Sigmoid colon (tissue), 6 donors: ENCODE measurements at regions not wholly inside any gene's neighbourhood (a gene's known extent, or its start where the extent isn't known, plus 50 kb on each side); places are given as distances from the start of the nearest gene placed in this dataset.

Experiments
- DNase-seq: peaks from one replicate; pipeline ENCODE4 v3.0.0-alpha.2; 2019
- H3K27ac ChIP-seq, 4 donors: fragments of 200-600 bp; sonication (generic); one replicate each; pipeline ENCODE4 v1.5.1; 2016 to 2019; ENCODE audit warnings: mild to moderate bottlenecking in 1 of 4
- H3K27me3 ChIP-seq, 3 donors: fragments of 200-600 bp; sonication (generic); one replicate each; pipeline ENCODE4 v1.5.1; 2019; ENCODE audit warnings: mild to moderate bottlenecking in 1 of 3
- H3K36me3 ChIP-seq, 4 donors: fragments of 200-600 bp; sonication (generic); one replicate each; pipeline ENCODE4 v1.5.1; 2016 to 2019
- H3K4me1 ChIP-seq, 4 donors: fragments of 200-600 bp; sonication (generic); one replicate each; pipeline ENCODE4 v1.5.1; 2017 to 2019
- H3K4me3 ChIP-seq, 4 donors: fragments of 200-600 bp; sonication (generic); one replicate each; pipeline ENCODE4 v1.5.1; 2017 to 2019; ENCODE audit warnings: mild to moderate bottlenecking in 2 of 4, moderate library complexity in 1 of 4
- H3K9me3 ChIP-seq, 4 donors: fragments of 200-600 bp in 3 of 4; sonication (generic) in 3 of 4; one replicate each; pipeline versions ENCODE4 v1.5.1 to v1.6.1; 2013 to 2019
- CTCF ChIP-seq, 4 experiments: fragments of 450-650 bp in 3 of 4; fragments of 200-600 bp in 1 of 4; IDR thresholded peaks; one replicate each; pipeline ENCODE4 v1.5.1; 2016 to 2019; ENCODE audit warnings: antibody characterized with exemption in 4 of 4, mild to moderate bottlenecking in 3 of 4, moderate library complexity in 2 of 4
- EP300 ChIP-seq, 4 donors: sonication (generic); formaldehyde crosslinking; IDR thresholded peaks; one replicate each; pipeline ENCODE4 v1.6.1; 2017; ENCODE audit warnings: antibody characterized with exemption in 4 of 4
- POLR2A ChIP-seq, 2 donors: fragments of 450-650 bp; IDR thresholded peaks; one replicate each; pipeline ENCODE4 v1.6.1; 2016; ENCODE audit warnings: antibody characterized with exemption in 2 of 2, mild to moderate bottlenecking in 2 of 2, moderate library complexity in 2 of 2
- POLR2AphosphoS5 ChIP-seq, 4 donors: sonication (generic); formaldehyde crosslinking; IDR thresholded peaks; one replicate each; pipeline ENCODE4 v1.6.1; 2017; ENCODE audit warnings: antibody characterized with exemption in 4 of 4
- WGBS, 2 donors: extraction: QIAGEN DNeasy Blood & Tissue Kit; methylation state at CpG; one replicate each; pipeline ENCODE4 v1.1.7; 2013; 5-methylcytosine and 5-hydroxymethylcytosine counted together
- intact Hi-C: fragments of 100-400 bp; cut with DNase I; formaldehyde crosslinking; loops from one replicate; pipeline ENCODE4 v1.15.1; 2023
- donor health status: healthy with polysubstance abuse.
- donor health status: healthy.

DNA sequence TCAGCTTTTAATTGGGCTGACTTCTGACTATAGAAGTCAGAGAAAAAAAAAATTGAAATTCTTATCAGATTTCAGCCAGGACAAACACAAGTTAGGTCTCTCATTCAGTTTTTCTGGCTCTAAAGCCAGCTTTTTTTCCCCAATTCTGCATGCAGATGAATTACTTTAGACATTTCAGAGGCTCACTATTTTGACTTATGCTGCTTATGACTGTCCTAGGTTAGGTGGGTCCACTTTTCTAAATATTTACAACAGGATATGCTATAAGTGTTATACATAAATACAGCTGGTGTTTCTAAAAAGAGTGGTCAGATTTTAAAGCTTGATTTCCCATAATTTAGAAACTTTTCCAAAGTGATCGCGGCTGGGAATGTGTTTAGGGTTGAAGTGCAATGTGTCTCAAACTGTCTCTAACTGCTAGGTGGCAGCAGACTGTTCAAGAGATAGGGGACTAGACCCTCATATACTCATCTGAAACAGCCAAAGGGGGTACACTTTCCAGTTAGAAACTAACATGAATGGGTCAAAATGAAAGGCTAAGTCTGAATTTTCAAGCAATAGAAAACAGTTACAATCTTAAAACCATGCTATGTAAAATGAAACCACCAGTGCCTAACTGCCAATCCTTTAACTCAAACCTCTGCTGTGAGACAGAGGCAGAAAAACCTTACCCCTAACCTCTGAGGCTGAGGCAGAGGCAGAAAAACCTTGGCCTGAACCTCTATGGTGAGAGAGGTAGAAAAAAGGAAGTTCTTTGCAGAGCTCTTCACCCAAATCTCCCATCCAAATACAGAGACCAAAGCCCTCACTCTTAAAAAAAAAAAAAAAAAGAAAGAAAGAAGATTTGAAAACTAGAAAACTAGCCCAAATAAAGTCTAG, 596.0 kb downstream of the NTRK3 start:
- Histone ChIP-seq H3K4me3 (no peak overlapping the region), H3K4me1 (no peaks in the 10 kb centered on the region), H3K9me3 (no peaks in the 10 kb centered on the region), H3K27ac (no peak overlapping the region), H3K27me3 (no peaks in the 10 kb centered on the region), H3K36me3 (no peaks in the 10 kb centered on the region)
- 64 to 84% methylated on average over 2 of the region's 2 CpGs for WGBS, 2 donors
- no peak for DNase-seq
- intact Hi-C loops = no loop called here
- TF ChIP-seq POLR2A (IDR thresholded peaks at IDR 0.05) (no peak), POLR2AphosphoS5 (IDR thresholded peaks at IDR 0.05) (no peak), EP300 (IDR thresholded peaks at IDR 0.05) (no peak), CTCF (IDR thresholded peaks at IDR 0.05) (no peak)

DNA sequence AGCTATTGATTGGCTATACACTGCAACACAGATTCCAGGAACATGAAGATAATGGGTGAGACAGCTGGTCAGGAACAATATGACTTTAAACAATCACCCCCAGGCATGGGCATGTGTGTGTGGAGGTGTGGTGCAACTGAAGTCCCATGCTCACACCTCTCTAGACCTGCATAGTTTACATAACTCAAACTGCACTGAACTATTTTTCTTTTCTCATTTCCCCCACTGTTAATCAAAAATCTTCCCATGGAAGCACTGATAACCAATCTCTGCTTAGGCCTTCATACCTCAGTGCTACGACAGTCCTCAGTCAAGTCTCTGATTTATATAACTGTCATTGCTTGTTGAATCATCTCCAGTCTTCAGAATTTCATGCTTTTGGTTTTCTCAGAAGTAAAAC, 600.2 kb downstream of the NTRK3 start:
- 46 to 78% methylated on average over 1 of the region's 1 CpG for WGBS, 2 donors
- H3K4me3 ChIP-seq = no peak overlapping the region
- H3K27ac ChIP-seq = no peak overlapping the region
- no peaks in the 10 kb centered on the region for H3K4me1 ChIP-seq
- no peak for TF ChIP-seq EP300 (IDR thresholded peaks at IDR 0.05)
- no peak for TF ChIP-seq CTCF (IDR thresholded peaks at IDR 0.05)
- TF ChIP-seq POLR2A (IDR thresholded peaks at IDR 0.05) = no peak
- no peak for TF ChIP-seq POLR2AphosphoS5 (IDR thresholded peaks at IDR 0.05)
- DNase-seq = no peak
- H3K9me3 ChIP-seq = no peaks in the 10 kb centered on the region
- intact Hi-C loops = no loop called here
- no peaks in the 10 kb centered on the region for H3K36me3 ChIP-seq
- H3K27me3 ChIP-seq = no peaks in the 10 kb centered on the region

DNA sequence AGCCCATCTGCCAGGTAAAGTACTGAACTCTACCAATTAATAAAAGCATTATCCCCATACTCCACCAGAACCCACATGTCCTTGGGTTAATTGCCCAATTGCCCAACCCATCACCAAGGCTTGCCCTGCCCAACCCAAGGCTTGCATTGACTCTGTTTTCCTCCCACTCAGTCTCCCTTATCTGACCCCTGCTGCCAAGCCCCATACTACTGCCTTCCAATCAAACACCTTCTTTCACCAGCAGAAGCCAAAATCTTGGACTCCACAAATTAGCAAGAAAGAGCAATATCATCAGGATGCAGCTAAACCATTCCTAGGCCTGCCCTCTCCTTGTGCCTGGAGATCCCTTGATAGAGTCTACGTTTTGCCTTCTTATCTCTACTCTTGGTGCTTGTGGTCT, 602.9 kb downstream of the NTRK3 start:
- H3K4me1 ChIP-seq = peaks cover 0 to 4% (median 0%) of the 10 kb centered on the region in 4 donors
- no peaks in the 10 kb centered on the region for H3K27me3 ChIP-seq
- H3K36me3 ChIP-seq = no peaks in the 10 kb centered on the region
- no peak for DNase-seq
- no peak overlapping the region for H3K27ac ChIP-seq
- H3K4me3 ChIP-seq = no peak overlapping the region
- no peak for TF ChIP-seq POLR2AphosphoS5 (IDR thresholded peaks at IDR 0.05)
- WGBS, 2 donors = 68 to 74% methylated on average over 1 of the region's 1 CpG
- no peaks in the 10 kb centered on the region for H3K9me3 ChIP-seq
- intact Hi-C loops = no loop called here

GRCh38 chr15:87649175-87649574, 607.4 kb downstream of the NTRK3 start:
- Histone ChIP-seq H3K4me1 (peaks cover 0 to 18% (median 2%) of the 10 kb centered on the region in 4 donors), H3K9me3 (no peaks in the 10 kb centered on the region), H3K27ac (no peak overlapping the region), H3K4me3 (no peak overlapping the region), H3K36me3 (no peaks in the 10 kb centered on the region), H3K27me3 (no peaks in the 10 kb centered on the region)
- intact Hi-C loops = no loop called here
- WGBS, 2 donors = 84 to 89% methylated on average over 4 of the region's 4 CpGs
- DNase-seq = no peak
- TF ChIP-seq POLR2AphosphoS5 (IDR thresholded peaks at IDR 0.05) = no peak
- no peak for TF ChIP-seq POLR2A (IDR thresholded peaks at IDR 0.05)
- TF ChIP-seq CTCF (IDR thresholded peaks at IDR 0.05) = no peak
- TF ChIP-seq EP300 (IDR thresholded peaks at IDR 0.05) = no peak

- Histone ChIP-seq H3K4me3 (no peak overlapping the region), H3K4me1 (peaks cover 0 to 18% (median 2%) of the 10 kb centered on the region in 4 donors), H3K27ac (peak overlapping the region in 1 of 4 donors; percentile 48), H3K27me3 (no peaks in the 10 kb centered on the region), H3K36me3 (no peaks in the 10 kb centered on the region), H3K9me3 (no peaks in the 10 kb centered on the region)
- 47 to 48% methylated on average over 5 of the region's 5 CpGs for WGBS, 2 donors
- DNase-seq = no peak
- intact Hi-C loops = no loop called here
- TF ChIP-seq EP300 (IDR thresholded peaks at IDR 0.05) (peak in 1 of 4 donors; percentile 82), POLR2AphosphoS5 (IDR thresholded peaks at IDR 0.05) (peak in 1 of 4 donors; percentile 67), CTCF (IDR thresholded peaks at IDR 0.05) (no peak), POLR2A (IDR thresholded peaks at IDR 0.05) (no peak)
Observed at GRCh38 chr15:87648278-87648677, 608.3 kb downstream of the NTRK3 start.
